ENCODE measurements at regions not wholly inside any gene's neighbourhood (a gene's known extent, or its start where the extent isn't known, plus 50 kb on each side); places are given as distances from the start of the nearest gene placed in this dataset.

- Mint-ChIP-seq H3K4me3 (ENCODE audit: unreplicated experiment) (no peak overlapping the region), H3K27ac (ENCODE audit: unreplicated experiment) (no peak overlapping the region), H3K27me3 (ENCODE audit: insufficient read depth, unreplicated experiment) (no peaks in the 10 kb centered on the region), H3K36me3 (ENCODE audit: insufficient read depth, unreplicated experiment) (no peaks in the 10 kb centered on the region), H3K9me3 (ENCODE audit: unreplicated experiment) (no peaks in the 10 kb centered on the region), H3K4me1 (ENCODE audit: low read depth, unreplicated experiment) (no peaks in the 10 kb centered on the region)
- Histone ChIP-seq H3K4me3 (ENCODE audit: low read depth, low read length) (no peak overlapping the region), H3K4me1 (no peaks in the 10 kb centered on the region), H3K36me3 (ENCODE audit: control insufficient read depth, insufficient read depth, low read length) (no peaks in the 10 kb centered on the region), H3K27me3 (replicated peaks; ENCODE audit: control insufficient read depth, insufficient read depth, low read length) (no peaks in the 10 kb centered on the region), H3K9me3 (no peaks in the 10 kb centered on the region)
- intact Hi-C loops (cut with micrococcal nuclease; ENCODE audit: unreplicated experiment) = no loop called here
- no peak for DNase-seq
- ChIA-PET POLR2A (no interaction called here), CTCF (no interaction called here)
- BruUV-seq (replicated peaks) = no TSS peak
- no peak for TF ChIP-seq CTCF (IDR thresholded peaks at IDR 0.05; ENCODE audit: insufficient read depth in 1 of 2, low read depth in 1 of 2, low read length in 1 of 2, severe bottlenecking in 1 of 2, unreplicated experiment in 1 of 2)
Measured at GRCh38 chr4:30856795-30857564, 136.8 kb downstream of the PCDH7 start.

- H3K4me1 Mint-ChIP-seq (ENCODE audit: low read depth, unreplicated experiment) = peaks cover 10% of the 10 kb centered on the region
- no peak for TF ChIP-seq CTCF (IDR thresholded peaks at IDR 0.05; ENCODE audit: insufficient read depth in 1 of 2, low read depth in 1 of 2, low read length in 1 of 2, severe bottlenecking in 1 of 2, unreplicated experiment in 1 of 2)
- H3K9me3 Mint-ChIP-seq (ENCODE audit: unreplicated experiment) = no peaks in the 10 kb centered on the region
- intact Hi-C loops (cut with micrococcal nuclease; ENCODE audit: unreplicated experiment) = no loop called here
- Histone ChIP-seq H3K4me1 (peaks cover 11% of the 10 kb centered on the region), H3K36me3 (ENCODE audit: control insufficient read depth, insufficient read depth, low read length) (no peaks in the 10 kb centered on the region), H3K4me3 (ENCODE audit: low read depth, low read length) (no peak overlapping the region), H3K9me3 (no peaks in the 10 kb centered on the region), H3K27me3 (replicated peaks; ENCODE audit: control insufficient read depth, insufficient read depth, low read length) (no peaks in the 10 kb centered on the region)
- BruUV-seq (replicated peaks) = no TSS peak
- H3K27me3 Mint-ChIP-seq (ENCODE audit: insufficient read depth, unreplicated experiment) = no peaks in the 10 kb centered on the region
- no peak overlapping the region for H3K4me3 Mint-ChIP-seq (ENCODE audit: unreplicated experiment)
- H3K36me3 Mint-ChIP-seq (ENCODE audit: insufficient read depth, unreplicated experiment) = no peaks in the 10 kb centered on the region
- no peak for DNase-seq
- H3K27ac Mint-ChIP-seq (ENCODE audit: unreplicated experiment) = no peak overlapping the region
- POLR2A ChIA-PET = no interaction called here
- CTCF ChIA-PET = no interaction called here
Measured at GRCh38 chr4:30860978-30861377, 140.8 kb downstream of the PCDH7 start.

- Histone ChIP-seq H3K9me3 (no peaks in the 10 kb centered on the region), H3K36me3 (ENCODE audit: control insufficient read depth, insufficient read depth, low read length) (no peaks in the 10 kb centered on the region), H3K4me3 (ENCODE audit: low read depth, low read length) (no peak overlapping the region), H3K4me1 (peaks cover 21% of the 10 kb centered on the region), H3K27me3 (replicated peaks; ENCODE audit: control insufficient read depth, insufficient read depth, low read length) (no peaks in the 10 kb centered on the region)
- ChIA-PET POLR2A (no interaction called here), CTCF (no interaction called here)
- Mint-ChIP-seq H3K4me1 (ENCODE audit: low read depth, unreplicated experiment) (peaks cover 21% of the 10 kb centered on the region), H3K4me3 (ENCODE audit: unreplicated experiment) (no peak overlapping the region), H3K9me3 (ENCODE audit: unreplicated experiment) (no peaks in the 10 kb centered on the region), H3K27me3 (ENCODE audit: insufficient read depth, unreplicated experiment) (no peaks in the 10 kb centered on the region), H3K36me3 (ENCODE audit: insufficient read depth, unreplicated experiment) (no peaks in the 10 kb centered on the region), H3K27ac (ENCODE audit: unreplicated experiment) (no peak overlapping the region)
- DNase-seq = no peak
- no peak for TF ChIP-seq CTCF (IDR thresholded peaks at IDR 0.05; ENCODE audit: insufficient read depth in 1 of 2, low read depth in 1 of 2, low read length in 1 of 2, severe bottlenecking in 1 of 2, unreplicated experiment in 1 of 2)
- no TSS peak for BruUV-seq (replicated peaks)
- intact Hi-C loops (cut with micrococcal nuclease; ENCODE audit: unreplicated experiment) = no loop called here
Measured at GRCh38 chr4:30862196-30862595, 142.0 kb downstream of the PCDH7 start.

Data from Caco-2 (cell line).